Panc1 (cell line): ENCODE measurements at regions not wholly inside any gene's neighbourhood (a gene's known extent, or its start where the extent isn't known, plus 50 kb on each side); places are given as distances from the start of the nearest gene placed in this dataset.
A peak's percentile ranks its signal among the peaks of the same experiment; 100 is the strongest.

ENCODE experiments used
- ATAC-seq: fragments of 200-7000 bp; cut with Tn5 transposase; 2 replicates; pipeline ENCODE4 v1.9.1; 2020; ENCODE audit warnings: mild to moderate bottlenecking, moderate library complexity
- BruUV-seq: library from RNA; stranded (reverse); fragments of 400-500 nt; replicated peaks from 2 replicates; lab custom pipeline; 2021; lab: Mats Ljungman, UMichigan
- CTCF ChIA-PET: fragments of 300-600 bp; sonication (Branson Sonifier 250); formaldehyde crosslinking; loops from one replicate; lab custom pipeline; 2022; ENCODE audit warnings: antibody characterized with exemption; lab: Charles Lee
- POLR2A ChIA-PET: fragments of 300-600 bp; sonication (Branson Sonifier 250); formaldehyde crosslinking; loops from one replicate; lab custom pipeline; 2022; ENCODE audit warnings: antibody characterized with exemption; lab: Charles Lee
- DNase-seq: peaks from one replicate; pipeline ENCODE4 v3.0.0-alpha.2; 2010; ENCODE audit warnings: low read depth, low spot score
- H3K27ac ChIP-seq: 2 replicates; pipeline ENCODE4 v1.5.1; 2011; ENCODE audit warnings: mild to moderate bottlenecking, low read length, inconsistent platforms
- H3K27me3 ChIP-seq: fragments of 200-500 bp; sonication (Bioruptor generic); 2 replicates; pipeline ENCODE4 v1.6.0; 2014; ENCODE audit warnings: low read length, inconsistent platforms; ENCODE audit not compliant: control insufficient read depth, insufficient read depth
- H3K36me3 ChIP-seq: fragments of 200-500 bp; sonication (Bioruptor generic); 2 replicates; pipeline ENCODE4 v1.5.1; 2014; ENCODE audit warnings: inconsistent platforms, mild to moderate bottlenecking, low read length, moderate library complexity; ENCODE audit not compliant: control insufficient read depth, insufficient read depth
- H3K4me1 ChIP-seq: 2 replicates; pipeline ENCODE4 v1.5.1; 2011; ENCODE audit warnings: inconsistent platforms, mild to moderate bottlenecking, low read length, moderate library complexity; ENCODE audit not compliant: control insufficient read depth, insufficient read depth
- H3K4me3 ChIP-seq, 2 experiments: 2 replicates each; pipeline ENCODE4 v1.5.1; 2011 to 2012; ENCODE audit warnings: low read depth in 2 of 2, low read length in 2 of 2, mild to moderate bottlenecking in 2 of 2, inconsistent platforms in 1 of 2, moderate library complexity in 1 of 2
- H3K9me3 ChIP-seq: fragments of 200-500 bp; sonication (Bioruptor generic); 2 replicates; pipeline ENCODE4 v1.5.1; 2014; ENCODE audit warnings: low read depth, mild to moderate bottlenecking, inconsistent platforms, low read length, moderate library complexity; ENCODE audit not compliant: control insufficient read depth, insufficient read depth
- CTCF ChIP-seq: fragments of 450-650 bp; IDR thresholded peaks from 2 replicates; pipeline ENCODE4 v1.5.1; 2017; ENCODE audit warnings: mild to moderate bottlenecking
- POLR2AphosphoS5 ChIP-seq: IDR thresholded peaks from 2 replicates; pipeline ENCODE4 v1.6.1; 2012; ENCODE audit warnings: mild to moderate bottlenecking, low read depth, low read length, moderate library complexity
- REST ChIP-seq, 2 experiments: IDR thresholded peaks; 2 replicates each; pipeline ENCODE4 v1.6.1; 2011 to 2012; ENCODE audit warnings: low read depth in 2 of 2, control low read depth in 1 of 2, low read length in 1 of 2, mild to moderate bottlenecking in 1 of 2, moderate library complexity in 1 of 2; ENCODE audit not compliant: insufficient read depth in 1 of 2
- SIN3A ChIP-seq: IDR thresholded peaks from 2 replicates; pipeline ENCODE4 v1.6.1; 2012; ENCODE audit warnings: low read depth, mild to moderate bottlenecking, low read length, moderate library complexity, borderline replicate concordance; ENCODE audit not compliant: insufficient read depth
- TCF7L2 ChIP-seq: IDR thresholded peaks from 2 replicates; pipeline ENCODE4 v1.6.1; 2011; ENCODE audit warnings: mild to moderate bottlenecking, low read depth, low read length, inconsistent platforms
- in situ Hi-C: cut with HindIII; loops from 2 replicates; pipeline ENCODE4 v1.10.0; 2016; ENCODE audit warnings: low sequenced_read_pairs, low pct_unique_long_range_greater_than_20kb
- intact Hi-C: fragments of 100-400 bp; cut with micrococcal nuclease; formaldehyde crosslinking; loops from one replicate; pipeline ENCODE4 v1.10.0; 2022; ENCODE audit not compliant: unreplicated experiment

- intact Hi-C loops (no loop called here), in situ Hi-C loops (no loop called here)
- Histone ChIP-seq H3K27ac (no peak overlapping the region), H3K4me1 (no peaks in the 10 kb centered on the region), H3K27me3 (no peaks in the 10 kb centered on the region; the same call in none of the 2 replicates), H3K36me3 (no peaks in the 10 kb centered on the region), H3K4me3 (no peak overlapping the region), H3K9me3 (no peaks in the 10 kb centered on the region)
- CTCF ChIA-PET = no interaction called here
- BruUV-seq = no TSS peak
- ATAC-seq (no peak), DNase-seq (no peak)
- POLR2A ChIA-PET = no interaction called here
- no peak for TF ChIP-seq POLR2AphosphoS5
- no peak for TF ChIP-seq CTCF
- TF ChIP-seq REST (IDR thresholded peaks at IDR 0.05; ENCODE audit: insufficient read depth in 1 of 2, low read depth in 2 of 2, low read length in 1 of 2) = no peak
These were observed 149.8 kb upstream of the NOCT start for GRCh38 chr4:138865765-138866164.

GRCh38 chr4:138864961-138865720, 150.4 kb upstream of the NOCT start:
- ChIA-PET POLR2A (interaction anchor here (0.5 kb wide), 1 partner anchor 373 kb away, joined by 5 read pairs; no protein-coding TSS in a partner anchor), CTCF (no interaction called here)
- in situ Hi-C loops (no loop called here), intact Hi-C loops (no loop called here)
- no peak overlapping the region for H3K27ac ChIP-seq
- no peak overlapping the region for H3K4me3 ChIP-seq
- no peaks in the 10 kb centered on the region; the same call in none of the 2 replicates for H3K27me3 ChIP-seq
- H3K36me3 ChIP-seq = no peaks in the 10 kb centered on the region
- no peak for TF ChIP-seq TCF7L2
- no TSS peak for BruUV-seq
- ATAC-seq = 0 out of 2 replicates have a peak, but pooled peaks have one; percentile 30
- H3K4me1 ChIP-seq = no peaks in the 10 kb centered on the region
- H3K9me3 ChIP-seq = no peaks in the 10 kb centered on the region
- no peak for DNase-seq

GRCh38 chr4:138863160-138863559, 152.4 kb upstream of the NOCT start:
- in situ Hi-C loops = no loop called here
- H3K9me3 ChIP-seq = no peaks in the 10 kb centered on the region
- no TSS peak for BruUV-seq
- ChIA-PET POLR2A (no interaction called here), CTCF (no interaction called here)
- no peak overlapping the region for H3K27ac ChIP-seq
- ATAC-seq (no peak), DNase-seq (no peak)
- no peaks in the 10 kb centered on the region; the same call in none of the 2 replicates for H3K27me3 ChIP-seq
- TF ChIP-seq REST (IDR thresholded peaks at IDR 0.05; ENCODE audit: insufficient read depth in 1 of 2, low read depth in 2 of 2, low read length in 1 of 2) (no peak), CTCF (no peak), POLR2AphosphoS5 (no peak), TCF7L2 (no peak), SIN3A (no peak)
- no peaks in the 10 kb centered on the region for H3K4me1 ChIP-seq
- intact Hi-C loops = no loop called here
- no peak overlapping the region for H3K4me3 ChIP-seq
- H3K36me3 ChIP-seq = no peaks in the 10 kb centered on the region
